ENCODE measurements at regions not wholly inside any gene's neighbourhood (a gene's known extent, or its start where the extent isn't known, plus 50 kb on each side); places are given as distances from the start of the nearest gene placed in this dataset.

- TF ChIP-seq CTCF (IDR thresholded peaks at IDR 0.05), result no peak
- no peaks in the 10 kb centered on the region for H3K36me3 Mint-ChIP-seq (ENCODE audit: low read depth)
- no peaks in the 10 kb centered on the region for H3K4me1 Mint-ChIP-seq (ENCODE audit: low read depth)
- no peaks in the 10 kb centered on the region for H3K27me3 Mint-ChIP-seq (ENCODE audit: insufficient read depth)
- no peak overlapping the region for H3K27ac Mint-ChIP-seq
- peaks cover 27% of the 10 kb centered on the region for H3K9me3 Mint-ChIP-seq
- DNase-seq, result no peak
- no peak overlapping the region for H3K4me3 Mint-ChIP-seq
Measured at GRCh38 chr7:25500393-25500921, 272.2 kb upstream of the NPVF start.

DNA sequence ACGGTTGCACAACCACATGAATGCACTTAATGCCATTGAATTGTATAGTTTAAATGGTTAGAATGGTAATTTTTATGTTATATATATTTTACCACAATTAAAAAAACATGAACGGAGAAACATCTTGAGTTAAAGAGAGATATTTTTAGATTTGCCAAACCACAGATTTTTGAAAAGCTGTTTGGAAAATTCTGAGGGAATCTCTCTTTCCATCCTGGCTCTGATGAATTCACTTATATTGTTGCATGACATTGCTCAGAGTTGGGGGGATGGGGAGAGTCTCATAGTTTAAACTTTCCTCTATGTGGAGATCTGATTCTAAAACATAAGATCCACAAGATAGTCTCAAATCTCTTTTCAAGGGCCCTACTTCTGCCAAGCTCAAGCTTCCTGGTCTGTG is 275.0 kb upstream of the NPVF start:
- Mint-ChIP-seq H3K4me3 (no peak overlapping the region), H3K27ac (no peak overlapping the region), H3K36me3 (ENCODE audit: low read depth) (no peaks in the 10 kb centered on the region), H3K4me1 (ENCODE audit: low read depth) (no peaks in the 10 kb centered on the region), H3K9me3 (peaks cover 39% of the 10 kb centered on the region), H3K27me3 (ENCODE audit: insufficient read depth) (no peaks in the 10 kb centered on the region)
- no peak for DNase-seq
- no peak for TF ChIP-seq CTCF (IDR thresholded peaks at IDR 0.05)

- Mint-ChIP-seq H3K9me3 (peaks cover 30% of the 10 kb centered on the region), H3K4me1 (ENCODE audit: low read depth) (no peaks in the 10 kb centered on the region), H3K36me3 (ENCODE audit: low read depth) (no peaks in the 10 kb centered on the region), H3K27me3 (ENCODE audit: insufficient read depth) (no peaks in the 10 kb centered on the region), H3K27ac (no peak overlapping the region), H3K4me3 (no peak overlapping the region)
- no peak for TF ChIP-seq CTCF (IDR thresholded peaks at IDR 0.05)
- no peak for DNase-seq
Measured at GRCh38 chr7:25512061-25512687, 283.9 kb upstream of the NPVF start.

- H3K36me3 Mint-ChIP-seq (ENCODE audit: low read depth), result no peaks in the 10 kb centered on the region
- no peak overlapping the region for H3K4me3 Mint-ChIP-seq
- no peaks in the 10 kb centered on the region for H3K4me1 Mint-ChIP-seq (ENCODE audit: low read depth)
- H3K27ac Mint-ChIP-seq, result no peak overlapping the region
- TF ChIP-seq CTCF (IDR thresholded peaks at IDR 0.05), result no peak
- peaks cover 28% of the 10 kb centered on the region for H3K9me3 Mint-ChIP-seq
- H3K27me3 Mint-ChIP-seq (ENCODE audit: insufficient read depth), result no peaks in the 10 kb centered on the region
- DNase-seq, result no peak
Measured at GRCh38 chr7:25515633-25516275, 287.5 kb upstream of the NPVF start.

DNA sequence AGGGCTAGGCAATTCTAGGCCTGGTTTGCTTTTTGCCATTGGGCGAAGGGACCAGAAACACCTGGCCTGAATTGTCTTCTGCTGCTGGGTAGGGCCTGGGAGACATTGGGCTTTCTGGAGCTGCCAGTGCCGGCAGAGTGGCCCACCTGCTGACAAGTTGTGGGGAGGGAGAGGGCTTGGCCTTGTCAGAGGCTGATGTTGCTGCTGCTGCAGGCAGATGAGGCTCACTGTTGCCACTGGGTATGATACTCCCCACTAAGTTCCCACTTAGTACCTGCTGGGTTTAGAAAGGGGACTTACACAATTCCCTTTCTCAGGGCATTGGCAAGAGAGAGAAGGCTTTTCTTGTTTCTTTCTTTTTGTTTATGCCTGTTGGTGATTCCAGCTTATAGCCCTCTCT is 289.6 kb upstream of the NPVF start:
- Mint-ChIP-seq H3K9me3 (peaks cover 28% of the 10 kb centered on the region), H3K4me3 (no peak overlapping the region), H3K27me3 (ENCODE audit: insufficient read depth) (no peaks in the 10 kb centered on the region), H3K36me3 (ENCODE audit: low read depth) (no peaks in the 10 kb centered on the region), H3K27ac (no peak overlapping the region), H3K4me1 (ENCODE audit: low read depth) (no peaks in the 10 kb centered on the region)
- TF ChIP-seq CTCF (IDR thresholded peaks at IDR 0.05), result no peak
- no peak for DNase-seq

Measured in HFFc6 (cell line).